ENCODE measurements at regions not wholly inside any gene's neighbourhood (a gene's known extent, or its start where the extent isn't known, plus 50 kb on each side); places are given as distances from the start of the nearest gene placed in this dataset.

DNA sequence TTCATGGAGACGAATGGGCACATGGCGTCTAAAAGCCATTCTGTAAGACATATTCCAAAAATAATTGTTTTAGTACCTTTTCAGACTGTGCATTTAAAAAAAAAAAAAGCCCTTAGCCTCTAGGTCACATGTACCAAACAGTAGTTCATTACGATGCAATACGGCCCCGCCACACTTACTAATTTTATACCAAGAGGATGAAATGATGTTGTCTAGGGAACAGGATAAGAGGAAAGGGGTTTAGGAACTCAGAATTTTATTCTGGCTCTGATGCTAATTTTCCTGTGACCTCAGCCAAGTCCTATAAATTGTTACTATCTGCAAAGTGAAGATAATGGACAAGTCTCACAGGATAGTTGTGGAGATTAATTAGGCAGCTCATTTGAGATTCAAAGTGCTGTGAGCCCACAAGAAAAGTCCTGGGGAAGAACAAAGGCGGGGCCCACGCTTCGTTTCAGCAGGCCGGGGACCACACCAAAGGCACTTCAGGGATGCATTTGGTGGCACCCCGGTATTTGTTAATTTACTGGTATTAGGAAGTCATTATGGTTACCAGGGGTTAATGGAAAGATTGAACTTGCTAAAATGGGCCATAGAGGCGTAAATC lies 511.1 kb downstream of the IRS2 start:
- DNase-seq (ENCODE audit: extremely low spot score, unreplicated experiment): no peak
- no peaks in the 10 kb centered on the region for H3K9me3 Mint-ChIP-seq (ENCODE audit: unreplicated experiment)
- TF ChIP-seq, protein P1, sequence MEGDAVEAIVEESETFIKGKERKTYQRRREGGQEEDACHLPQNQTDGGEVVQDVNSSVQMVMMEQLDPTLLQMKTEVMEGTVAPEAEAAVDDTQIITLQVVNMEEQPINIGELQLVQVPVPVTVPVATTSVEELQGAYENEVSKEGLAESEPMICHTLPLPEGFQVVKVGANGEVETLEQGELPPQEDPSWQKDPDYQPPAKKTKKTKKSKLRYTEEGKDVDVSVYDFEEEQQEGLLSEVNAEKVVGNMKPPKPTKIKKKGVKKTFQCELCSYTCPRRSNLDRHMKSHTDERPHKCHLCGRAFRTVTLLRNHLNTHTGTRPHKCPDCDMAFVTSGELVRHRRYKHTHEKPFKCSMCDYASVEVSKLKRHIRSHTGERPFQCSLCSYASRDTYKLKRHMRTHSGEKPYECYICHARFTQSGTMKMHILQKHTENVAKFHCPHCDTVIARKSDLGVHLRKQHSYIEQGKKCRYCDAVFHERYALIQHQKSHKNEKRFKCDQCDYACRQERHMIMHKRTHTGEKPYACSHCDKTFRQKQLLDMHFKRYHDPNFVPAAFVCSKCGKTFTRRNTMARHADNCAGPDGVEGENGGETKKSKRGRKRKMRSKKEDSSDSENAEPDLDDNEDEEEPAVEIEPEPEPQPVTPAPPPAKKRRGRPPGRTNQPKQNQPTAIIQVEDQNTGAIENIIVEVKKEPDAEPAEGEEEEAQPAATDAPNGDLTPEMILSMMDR (IDR thresholded peaks at IDR 0.05): no peak
- no peaks in the 10 kb centered on the region for H3K36me3 Mint-ChIP-seq (ENCODE audit: unreplicated experiment)
- no peak overlapping the region for H3K4me3 Mint-ChIP-seq (ENCODE audit: unreplicated experiment)
- H3K4me1 Mint-ChIP-seq (ENCODE audit: unreplicated experiment): peaks cover 44% of the 10 kb centered on the region
- H3K27me3 Mint-ChIP-seq (ENCODE audit: unreplicated experiment): no peaks in the 10 kb centered on the region
- peak overlapping the region; percentile 53 for H3K27ac Mint-ChIP-seq (ENCODE audit: unreplicated experiment)

DNA sequence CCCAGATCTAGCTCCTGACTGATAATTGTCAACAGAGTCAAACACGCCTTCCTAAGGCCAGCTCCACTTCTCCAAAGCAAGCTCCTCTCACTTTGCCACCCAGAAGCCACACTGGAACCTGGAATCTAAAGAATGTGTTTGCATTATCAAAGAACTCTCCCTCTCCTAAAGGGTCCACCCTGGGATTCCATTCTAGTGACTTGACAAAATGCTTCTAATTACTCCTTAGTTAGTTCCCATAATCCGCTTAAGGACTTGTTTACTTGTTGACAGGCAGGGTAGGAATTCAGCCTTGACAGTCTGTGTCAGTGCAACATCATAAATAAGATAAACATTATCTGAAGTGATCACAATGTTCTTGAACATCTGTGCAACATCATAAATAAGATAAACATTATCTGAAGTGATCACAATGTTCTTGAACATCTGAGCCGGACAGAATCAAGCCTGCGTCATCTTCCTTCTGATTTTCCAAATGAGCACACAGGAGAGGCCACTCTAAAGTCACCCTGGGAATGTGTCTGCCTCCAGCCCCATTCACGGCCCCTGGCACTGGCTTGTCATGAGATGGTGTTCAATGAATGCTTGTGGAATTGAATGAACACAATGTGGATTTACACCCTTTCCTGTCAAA lies 512.1 kb downstream of the IRS2 start:
- H3K27ac Mint-ChIP-seq (ENCODE audit: unreplicated experiment): peak overlapping the region; percentile 53
- TF ChIP-seq, protein P1 (IDR thresholded peaks at IDR 0.05): no peak
- H3K36me3 Mint-ChIP-seq (ENCODE audit: unreplicated experiment): no peaks in the 10 kb centered on the region
- DNase-seq (ENCODE audit: extremely low spot score, unreplicated experiment): no peak
- no peaks in the 10 kb centered on the region for H3K27me3 Mint-ChIP-seq (ENCODE audit: unreplicated experiment)
- H3K9me3 Mint-ChIP-seq (ENCODE audit: unreplicated experiment): no peaks in the 10 kb centered on the region
- H3K4me3 Mint-ChIP-seq (ENCODE audit: unreplicated experiment): no peak overlapping the region
- peaks cover 50% of the 10 kb centered on the region for H3K4me1 Mint-ChIP-seq (ENCODE audit: unreplicated experiment)

DNA sequence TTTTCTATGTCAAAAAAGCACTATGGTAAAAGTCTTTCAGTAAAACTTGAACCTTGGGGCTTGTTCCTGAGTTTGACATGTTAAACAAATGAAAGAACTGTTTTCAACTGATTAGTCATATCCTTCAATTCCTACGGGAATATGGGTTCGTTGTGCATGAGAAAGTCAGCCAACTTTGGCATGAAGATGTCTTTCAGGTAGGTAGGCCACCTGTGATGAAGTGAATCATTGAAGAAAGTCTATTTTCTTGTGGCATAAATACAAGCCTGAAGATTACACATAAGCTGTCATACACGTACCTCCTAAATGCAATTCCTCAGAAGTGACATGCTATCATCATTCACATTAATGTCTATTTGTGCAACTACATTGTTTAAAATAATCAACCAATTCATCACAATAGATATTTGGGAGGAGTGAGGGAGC lies 513.0 kb downstream of the IRS2 start:
- Mint-ChIP-seq H3K4me3 (ENCODE audit: unreplicated experiment) (peak overlapping the region; percentile 59), H3K36me3 (ENCODE audit: unreplicated experiment) (no peaks in the 10 kb centered on the region), H3K27ac (ENCODE audit: unreplicated experiment) (peak overlapping the region; percentile 85), H3K9me3 (ENCODE audit: unreplicated experiment) (no peaks in the 10 kb centered on the region), H3K4me1 (ENCODE audit: unreplicated experiment) (peaks cover 57% of the 10 kb centered on the region), H3K27me3 (ENCODE audit: unreplicated experiment) (no peaks in the 10 kb centered on the region)
- TF ChIP-seq, protein P1 (IDR thresholded peaks at IDR 0.05): no peak
- no peak for DNase-seq (ENCODE audit: extremely low spot score, unreplicated experiment)

DNA sequence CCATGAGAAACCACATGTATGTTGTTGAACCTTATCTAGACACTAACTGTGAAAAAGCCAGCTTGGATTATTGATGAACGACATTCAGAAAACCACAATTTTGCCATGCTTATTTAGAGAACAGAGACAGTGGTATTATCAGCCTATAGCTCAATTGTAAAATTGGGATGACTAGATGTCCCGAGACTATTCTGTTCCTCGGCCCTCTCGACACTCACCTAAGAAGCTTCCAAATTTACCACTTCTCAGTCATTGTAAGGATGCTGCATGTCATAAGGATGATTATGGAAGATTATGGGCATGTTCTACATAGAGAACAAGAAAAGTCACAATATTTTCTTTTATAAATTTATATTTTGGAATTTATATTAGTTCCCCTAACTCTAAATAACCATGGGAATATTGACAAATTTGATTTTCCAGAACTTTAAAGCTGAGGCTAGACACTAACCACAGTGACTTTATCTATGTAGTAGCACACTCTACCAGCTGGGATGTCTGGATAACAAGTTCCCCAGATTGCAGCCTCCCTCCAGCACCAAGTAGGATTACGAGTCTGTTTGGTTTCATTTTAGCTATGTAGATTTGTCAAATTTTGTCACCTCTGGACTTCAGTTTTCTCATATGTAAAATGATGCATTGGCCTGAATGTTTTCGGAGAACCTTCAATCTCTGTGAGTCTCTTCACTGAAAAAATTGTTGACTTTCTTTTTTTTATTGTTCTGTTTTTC lies 513.6 kb downstream of the IRS2 start:
- H3K9me3 Mint-ChIP-seq (ENCODE audit: unreplicated experiment): no peaks in the 10 kb centered on the region
- H3K27ac Mint-ChIP-seq (ENCODE audit: unreplicated experiment): peak overlapping the region; percentile 85
- peaks cover 62% of the 10 kb centered on the region for H3K4me1 Mint-ChIP-seq (ENCODE audit: unreplicated experiment)
- peak overlapping the region; percentile 59 for H3K4me3 Mint-ChIP-seq (ENCODE audit: unreplicated experiment)
- H3K36me3 Mint-ChIP-seq (ENCODE audit: unreplicated experiment): no peaks in the 10 kb centered on the region
- no peak for DNase-seq (ENCODE audit: extremely low spot score, unreplicated experiment)
- TF ChIP-seq, protein P1 (IDR thresholded peaks at IDR 0.05): no peak
- H3K27me3 Mint-ChIP-seq (ENCODE audit: unreplicated experiment): no peaks in the 10 kb centered on the region
